ENCODE measurements at regions not wholly inside any gene's neighbourhood (a gene's known extent, or its start where the extent isn't known, plus 50 kb on each side); places are given as distances from the start of the nearest gene placed in this dataset.

DNA sequence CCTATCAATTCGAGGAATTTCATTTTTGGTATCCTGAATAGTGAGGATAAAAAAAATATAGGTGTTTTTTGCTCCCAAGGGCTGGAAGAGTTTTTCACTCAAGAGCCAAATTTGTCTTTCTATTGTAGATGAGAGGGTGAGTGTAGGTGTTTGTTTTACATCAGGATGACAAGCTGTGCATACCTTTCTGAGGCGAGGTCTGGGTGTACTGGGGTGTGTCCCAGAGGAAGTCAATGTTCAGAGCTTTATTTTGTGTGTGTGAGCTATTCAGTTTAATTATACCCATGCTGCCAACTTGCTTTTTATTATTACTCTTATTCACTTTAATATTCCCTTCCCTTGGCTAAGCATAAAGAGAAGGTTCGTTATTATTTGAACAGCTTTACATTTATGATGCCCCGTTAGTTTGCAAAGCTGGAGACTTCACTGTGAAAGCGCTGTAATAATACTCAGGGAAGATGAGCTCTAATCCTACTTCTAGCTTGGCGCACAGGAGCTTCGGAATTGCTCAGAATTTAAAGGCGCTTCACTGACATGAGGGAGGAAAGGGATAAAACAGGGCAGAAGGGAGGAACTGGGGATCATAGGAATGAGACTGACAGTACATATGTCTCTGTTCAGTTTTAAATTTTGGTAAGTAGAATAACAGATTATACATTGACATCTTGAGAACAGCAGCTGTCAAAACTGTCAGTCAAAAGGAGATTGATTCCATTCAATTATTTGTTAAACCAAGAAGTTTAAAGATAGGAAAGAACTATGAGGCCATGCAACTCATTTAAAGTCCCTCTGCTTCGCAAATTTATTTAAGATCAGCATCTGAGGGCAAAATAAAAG is 117.7 kb upstream of the TP63 start:
- WGBS: 75% methylated on average over 9 of the region's 9 CpGs
- Histone ChIP-seq H3K4me3 (ENCODE audit: low read depth in 1 of 3, low read length in 3 of 3) (no peak overlapping the region), H3K9me3 (ENCODE audit: control insufficient read depth in 4 of 4, low read length in 3 of 4) (no peaks in the 10 kb centered on the region), H3K4me1 (ENCODE audit: control insufficient read depth in 4 of 4, insufficient read depth in 4 of 4, low read length in 3 of 4) (no peaks in the 10 kb centered on the region), H3K36me3 (ENCODE audit: control insufficient read depth in 4 of 4, insufficient read depth in 3 of 4, low read depth in 1 of 4, low read length in 3 of 4) (no peaks in the 10 kb centered on the region), H3K9ac (ENCODE audit: low read depth in 1 of 2, low read length in 2 of 2) (no peak overlapping the region), H3K27ac (ENCODE audit: low read depth in 1 of 2, low read length in 2 of 2) (no peak overlapping the region), H3K27me3 (ENCODE audit: control insufficient read depth in 4 of 4, insufficient read depth in 4 of 4, low read length in 3 of 4) (no peaks in the 10 kb centered on the region)
- DNase-seq (ENCODE audit: low spot score): no peak
- TF ChIP-seq HNF4A (conservative IDR thresholded peaks at IDR 0.05): no peak
- TF ChIP-seq, protein P1, sequence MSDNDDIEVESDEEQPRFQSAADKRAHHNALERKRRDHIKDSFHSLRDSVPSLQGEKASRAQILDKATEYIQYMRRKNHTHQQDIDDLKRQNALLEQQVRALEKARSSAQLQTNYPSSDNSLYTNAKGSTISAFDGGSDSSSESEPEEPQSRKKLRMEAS (IDR thresholded peaks at IDR 0.05): no peak
- no peak for TF ChIP-seq RAD21 (IDR thresholded peaks at IDR 0.05)
- TF ChIP-seq, protein P2, sequence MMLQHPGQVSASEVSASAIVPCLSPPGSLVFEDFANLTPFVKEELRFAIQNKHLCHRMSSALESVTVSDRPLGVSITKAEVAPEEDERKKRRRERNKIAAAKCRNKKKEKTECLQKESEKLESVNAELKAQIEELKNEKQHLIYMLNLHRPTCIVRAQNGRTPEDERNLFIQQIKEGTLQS (IDR thresholded peaks at IDR 0.05): no peak

- no peaks in the 10 kb centered on the region for H3K4me1 ChIP-seq (ENCODE audit: control insufficient read depth in 4 of 4, insufficient read depth in 4 of 4, low read length in 3 of 4)
- TF ChIP-seq JUND (IDR thresholded peaks at IDR 0.05) (no peak), SP1 (IDR thresholded peaks at IDR 0.05) (no peak), RAD21 (IDR thresholded peaks at IDR 0.05) (no peak), HNF4A (conservative IDR thresholded peaks at IDR 0.05) (no peak), RXRA (IDR thresholded peaks at IDR 0.05) (no peak), FOXA1 (IDR thresholded peaks at IDR 0.05) (no peak)
- TF ChIP-seq, protein P3, sequence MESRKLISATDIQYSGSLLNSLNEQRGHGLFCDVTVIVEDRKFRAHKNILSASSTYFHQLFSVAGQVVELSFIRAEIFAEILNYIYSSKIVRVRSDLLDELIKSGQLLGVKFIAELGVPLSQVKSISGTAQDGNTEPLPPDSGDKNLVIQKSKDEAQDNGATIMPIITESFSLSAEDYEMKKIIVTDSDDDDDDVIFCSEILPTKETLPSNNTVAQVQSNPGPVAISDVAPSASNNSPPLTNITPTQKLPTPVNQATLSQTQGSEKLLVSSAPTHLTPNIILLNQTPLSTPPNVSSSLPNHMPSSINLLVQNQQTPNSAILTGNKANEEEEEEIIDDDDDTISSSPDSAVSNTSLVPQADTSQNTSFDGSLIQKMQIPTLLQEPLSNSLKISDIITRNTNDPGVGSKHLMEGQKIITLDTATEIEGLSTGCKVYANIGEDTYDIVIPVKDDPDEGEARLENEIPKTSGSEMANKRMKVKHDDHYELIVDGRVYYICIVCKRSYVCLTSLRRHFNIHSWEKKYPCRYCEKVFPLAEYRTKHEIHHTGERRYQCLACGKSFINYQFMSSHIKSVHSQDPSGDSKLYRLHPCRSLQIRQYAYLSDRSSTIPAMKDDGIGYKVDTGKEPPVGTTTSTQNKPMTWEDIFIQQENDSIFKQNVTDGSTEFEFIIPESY (IDR thresholded peaks at IDR 0.05): no peak
- TF ChIP-seq, protein P2 (IDR thresholded peaks at IDR 0.05): no peak
- TF ChIP-seq, protein P1 (IDR thresholded peaks at IDR 0.05): no peak
- no peaks in the 10 kb centered on the region for H3K36me3 ChIP-seq (ENCODE audit: control insufficient read depth in 4 of 4, insufficient read depth in 3 of 4, low read depth in 1 of 4, low read length in 3 of 4)
- no peak overlapping the region for H3K4me3 ChIP-seq (ENCODE audit: low read depth in 1 of 3, low read length in 3 of 3)
- 79% methylated on average over 3 of the region's 3 CpGs for WGBS
- DNase-seq (ENCODE audit: low spot score): no peak
- H3K27me3 ChIP-seq (ENCODE audit: control insufficient read depth in 4 of 4, insufficient read depth in 4 of 4, low read length in 3 of 4): no peaks in the 10 kb centered on the region
- no peaks in the 10 kb centered on the region for H3K9me3 ChIP-seq (ENCODE audit: control insufficient read depth in 4 of 4, low read length in 3 of 4)
- no peak overlapping the region for H3K27ac ChIP-seq (ENCODE audit: low read depth in 1 of 2, low read length in 2 of 2)
- no peak overlapping the region for H3K9ac ChIP-seq (ENCODE audit: low read depth in 1 of 2, low read length in 2 of 2)
Measured at GRCh38 chr3:189516039-189516438, 115.2 kb upstream of the TP63 start.

DNA sequence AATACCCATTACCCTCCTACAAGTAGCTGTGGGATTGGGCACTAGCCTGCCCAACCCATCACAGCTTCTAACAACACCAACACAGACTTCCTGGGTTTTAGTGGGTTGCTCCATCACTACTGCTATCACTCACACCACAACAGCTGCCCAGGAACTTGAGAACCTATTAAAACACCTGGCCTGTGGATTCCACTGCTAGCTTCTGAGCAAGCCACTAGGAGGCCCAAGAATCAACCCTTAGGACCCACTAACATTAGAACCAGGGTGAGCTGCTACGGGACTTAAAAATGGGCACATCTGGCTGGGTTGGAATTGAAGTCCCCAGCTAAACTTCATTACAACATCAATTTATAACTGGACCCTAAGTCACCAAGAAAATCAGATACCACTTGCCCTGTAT is 113.2 kb upstream of the TP63 start:
- TF ChIP-seq JUND (IDR thresholded peaks at IDR 0.05): no peak
- TF ChIP-seq TAF1 (conservative IDR thresholded peaks at IDR 0.05): no peak
- TF ChIP-seq, protein P1 (IDR thresholded peaks at IDR 0.05): no peak
- TF ChIP-seq CTCF (IDR thresholded peaks at IDR 0.05; ENCODE audit: low read depth, low read length, missing input control): no peak
- WGBS: 91% methylated on average over 1 of the region's 1 CpG

More for the DNA sequence above, 113.2 kb upstream of the TP63 start:
- no peaks in the 10 kb centered on the region for H3K9me3 ChIP-seq (ENCODE audit: control insufficient read depth in 4 of 4, low read length in 3 of 4)
- no peaks in the 10 kb centered on the region for H3K4me1 ChIP-seq (ENCODE audit: control insufficient read depth in 4 of 4, insufficient read depth in 4 of 4, low read length in 3 of 4)
- H3K27me3 ChIP-seq (ENCODE audit: control insufficient read depth in 4 of 4, insufficient read depth in 4 of 4, low read length in 3 of 4): no peaks in the 10 kb centered on the region
- H3K4me3 ChIP-seq (ENCODE audit: low read depth in 1 of 3, low read length in 3 of 3): no peak overlapping the region
- no peaks in the 10 kb centered on the region for H3K36me3 ChIP-seq (ENCODE audit: control insufficient read depth in 4 of 4, insufficient read depth in 3 of 4, low read depth in 1 of 4, low read length in 3 of 4)
- DNase-seq (ENCODE audit: low spot score): no peak
- H3K27ac ChIP-seq (ENCODE audit: low read depth in 1 of 2, low read length in 2 of 2): no peak overlapping the region
- no peak overlapping the region for H3K9ac ChIP-seq (ENCODE audit: low read depth in 1 of 2, low read length in 2 of 2)

Measured in liver (tissue), 8 donors.